HG03442 (cell line): ENCODE measurements at regions not wholly inside any gene's neighbourhood (a gene's known extent, or its start where the extent isn't known, plus 50 kb on each side); places are given as distances from the start of the nearest gene placed in this dataset.

Experiments used
- ATAC-seq: cut with Tn5 transposase; IDR thresholded peaks from one replicate; pipeline ENCODE4 v1.9.1; 2021; ENCODE audit warnings: mild to moderate bottlenecking, moderate library complexity; ENCODE audit not compliant: unreplicated experiment

DNA sequence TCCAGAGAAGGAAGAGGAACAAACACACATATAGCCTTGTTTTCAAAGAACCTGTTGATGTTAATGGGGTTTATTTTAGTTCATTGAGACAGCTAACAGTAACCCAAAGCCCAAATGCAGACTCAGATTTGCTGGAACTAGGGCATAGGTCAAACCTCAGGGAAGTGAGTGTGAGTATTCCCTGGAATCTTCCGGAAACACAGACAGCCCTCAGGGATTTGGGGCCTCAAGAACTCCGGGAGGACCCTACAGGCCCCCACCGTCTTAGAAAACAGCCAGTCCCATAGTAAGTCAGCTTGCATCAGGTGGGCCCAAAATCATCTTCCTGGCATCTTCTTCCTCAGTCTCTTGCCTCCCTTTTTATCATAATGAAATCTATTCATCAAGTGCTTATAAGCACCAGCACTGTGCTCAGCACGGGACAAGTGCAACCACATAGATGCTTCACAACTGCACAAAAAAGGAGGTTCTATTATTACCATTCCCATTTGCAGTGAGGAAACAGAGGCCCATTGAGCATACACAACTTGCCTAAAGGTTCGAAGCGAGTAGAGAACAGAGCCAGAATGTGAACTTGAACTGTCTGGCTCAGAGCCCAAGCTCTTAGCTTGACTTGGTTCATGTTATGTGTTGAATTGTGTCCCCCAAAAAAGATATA, 50.2 kb upstream of the BCL11A start:
- no peak for ATAC-seq

DNA sequence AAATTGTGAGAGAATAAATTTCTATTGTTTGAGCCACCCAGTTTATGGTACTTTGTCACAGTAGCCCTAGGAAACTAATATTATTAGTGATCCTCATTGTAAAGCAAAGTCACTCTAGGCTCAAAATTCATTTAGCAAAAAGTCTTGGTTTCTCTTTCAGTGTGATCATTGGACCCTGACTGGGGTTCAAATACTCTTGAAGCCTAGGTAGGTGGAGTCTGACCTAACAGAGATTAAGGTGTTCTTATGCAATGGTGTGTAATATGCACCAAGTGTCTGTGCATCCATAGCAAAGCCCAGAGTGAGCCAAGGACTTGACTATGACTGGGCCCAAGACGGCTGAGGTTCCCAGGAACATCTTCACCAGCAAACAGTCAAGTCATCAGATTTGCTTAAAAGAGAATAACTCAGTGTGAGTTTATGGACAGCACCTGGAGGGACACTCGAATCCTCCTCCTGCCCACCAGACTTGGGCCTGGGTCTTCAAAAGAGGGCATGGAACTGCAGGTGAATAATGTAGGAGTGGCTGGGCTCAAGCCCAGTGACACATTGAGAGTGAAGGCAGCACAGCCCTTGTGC, 51.1 kb upstream of the BCL11A start:
- no peak for ATAC-seq

- no peak for ATAC-seq
These were observed 52.4 kb upstream of the BCL11A start for GRCh38 chr2:60605866-60606265.

DNA sequence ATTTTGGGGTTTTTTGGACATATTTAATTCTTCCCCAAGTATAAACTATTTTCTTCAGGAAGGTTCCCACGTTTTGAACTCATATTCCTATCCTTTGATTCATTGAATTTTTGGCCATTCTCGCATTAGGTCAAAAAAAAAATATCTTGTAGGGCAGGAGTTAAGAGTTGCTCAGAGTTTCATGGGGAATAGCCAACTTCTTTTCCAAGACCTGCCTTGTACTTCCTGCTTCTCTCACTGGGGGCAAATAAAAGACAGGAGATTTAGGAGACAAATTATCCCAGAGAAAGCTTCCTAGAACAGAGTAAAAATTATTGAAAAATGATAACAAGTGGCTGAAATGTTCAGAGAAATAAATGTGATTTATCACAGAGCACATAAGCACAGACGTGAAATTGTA, 55.2 kb upstream of the BCL11A start:
- ATAC-seq = no peak

GRCh38 chr2:60612033-60612432, 58.6 kb upstream of the BCL11A start:
- no peak for ATAC-seq

DNA sequence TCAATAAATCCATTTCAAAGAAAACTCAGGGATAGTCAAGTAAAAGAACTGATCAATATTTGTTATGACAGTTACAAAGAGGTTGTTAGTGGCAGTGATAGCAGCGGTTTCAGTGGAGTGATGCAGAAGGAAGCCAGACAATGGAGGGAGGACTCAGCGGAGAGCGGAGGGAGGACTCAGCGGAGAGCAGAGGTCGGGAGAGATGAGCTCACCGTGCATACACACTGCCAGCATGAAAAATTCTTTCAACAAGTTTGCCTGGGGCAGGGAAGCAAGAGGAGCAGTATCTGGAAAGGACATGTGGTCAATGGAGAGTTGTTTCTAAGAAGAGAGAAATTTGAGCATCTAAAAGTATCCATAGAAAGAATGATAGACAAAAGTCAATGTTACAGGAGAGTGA, 60.9 kb upstream of the BCL11A start:
- no peak for ATAC-seq

DNA sequence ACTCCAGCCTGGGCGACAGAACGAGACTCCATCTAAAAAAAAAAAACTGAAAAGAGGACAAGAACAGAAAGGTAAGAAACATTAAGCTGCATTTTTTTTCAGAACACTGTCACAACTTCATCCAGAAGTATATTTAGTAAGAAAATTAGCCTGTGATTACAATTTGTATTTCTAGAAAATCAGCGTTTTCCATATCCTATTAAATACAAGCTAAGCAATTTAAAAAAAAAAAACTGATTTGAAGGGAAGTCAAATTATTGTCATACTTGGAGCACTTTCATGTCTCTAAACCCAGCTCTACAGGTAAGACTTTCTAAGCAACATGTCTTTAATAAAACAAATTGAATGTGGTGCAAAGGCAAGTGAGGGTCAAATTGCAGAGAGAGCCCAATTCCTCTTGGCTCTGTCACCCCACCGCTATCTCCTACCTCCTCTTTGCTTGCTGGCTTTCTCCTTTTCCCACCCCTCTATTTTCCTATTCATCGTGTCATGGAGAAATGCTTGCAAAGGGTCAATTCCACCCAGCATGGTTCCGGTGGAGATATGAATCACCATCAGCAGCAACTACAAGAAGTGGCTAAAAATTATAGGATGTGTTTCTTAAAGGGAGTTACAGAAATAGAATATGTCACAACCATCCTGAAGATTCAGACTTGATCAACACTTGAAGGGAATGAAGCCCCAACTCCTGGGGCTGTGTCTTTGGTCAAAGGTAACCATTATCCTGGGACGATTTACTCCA, 68.4 kb upstream of the BCL11A start:
- ATAC-seq = no peak

- ATAC-seq = no peak
These were observed 69.6 kb upstream of the BCL11A start for GRCh38 chr2:60623040-60623439.

DNA sequence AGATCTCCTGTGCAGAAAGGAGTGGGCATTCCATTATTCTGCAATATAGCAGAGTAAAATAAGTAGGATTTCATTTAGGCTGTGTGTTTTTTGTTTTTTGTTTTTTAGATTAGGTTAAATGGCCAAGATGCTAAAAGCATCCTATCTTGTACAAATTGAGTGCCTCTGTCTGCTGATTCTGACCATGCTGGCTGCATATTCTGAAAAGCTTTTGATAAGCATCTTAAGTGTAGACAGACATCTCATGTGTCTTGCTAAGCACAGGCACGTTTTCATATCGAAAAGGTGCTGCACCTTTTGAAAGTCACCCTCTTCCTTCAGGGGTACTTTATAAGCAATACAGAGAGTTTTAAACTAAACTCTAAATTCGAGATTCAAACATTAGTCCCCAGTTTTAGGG, 74.0 kb upstream of the BCL11A start:
- ATAC-seq = no peak

DNA sequence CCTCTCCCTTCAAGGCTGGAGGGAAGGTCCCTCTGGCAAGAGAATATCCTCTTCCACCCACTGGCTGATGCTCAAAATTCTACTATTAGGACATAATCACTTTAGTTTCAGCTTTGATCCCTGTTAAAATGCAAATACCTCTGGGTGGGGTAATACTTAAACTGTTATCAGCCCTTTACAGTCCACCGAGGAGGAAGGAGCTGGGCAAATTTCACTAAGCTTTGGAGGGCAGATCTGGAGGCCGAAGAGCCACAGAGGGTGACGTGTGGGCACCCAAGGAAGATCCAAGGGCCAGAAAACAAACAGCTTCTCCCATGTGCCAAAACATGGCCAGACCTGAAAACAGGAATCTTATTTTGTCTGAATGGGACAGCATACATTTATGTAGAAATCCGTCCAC, 74.6 kb upstream of the BCL11A start:
- no peak for ATAC-seq

GRCh38 chr2:60628615-60629304, 75.3 kb upstream of the BCL11A start:
- ATAC-seq = no peak

- ATAC-seq = no peak
These were observed 75.8 kb upstream of the BCL11A start for GRCh38 chr2:60629305-60629662.

GRCh38 chr2:60629801-60630385, 76.4 kb upstream of the BCL11A start:
- no peak for ATAC-seq

DNA sequence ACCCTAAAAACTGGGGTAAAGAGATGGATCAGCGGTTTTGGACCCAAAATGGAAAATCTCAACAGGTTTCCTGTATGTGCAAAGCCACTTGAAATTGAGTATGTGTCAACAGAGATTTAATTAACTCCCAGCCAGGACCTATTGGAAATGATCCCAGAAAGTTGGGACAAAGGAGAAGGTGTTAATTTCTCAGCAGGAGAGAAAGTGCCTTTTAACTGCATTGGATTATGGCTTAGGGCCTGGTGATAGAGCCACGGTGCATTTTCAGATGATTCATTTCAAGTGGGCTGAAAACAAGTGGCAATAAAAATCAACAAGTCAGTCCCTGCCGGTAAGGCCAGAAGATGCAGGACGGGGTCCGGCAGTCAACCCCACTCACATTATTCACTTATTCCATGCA, 80.2 kb upstream of the BCL11A start:
- no peak for ATAC-seq

DNA sequence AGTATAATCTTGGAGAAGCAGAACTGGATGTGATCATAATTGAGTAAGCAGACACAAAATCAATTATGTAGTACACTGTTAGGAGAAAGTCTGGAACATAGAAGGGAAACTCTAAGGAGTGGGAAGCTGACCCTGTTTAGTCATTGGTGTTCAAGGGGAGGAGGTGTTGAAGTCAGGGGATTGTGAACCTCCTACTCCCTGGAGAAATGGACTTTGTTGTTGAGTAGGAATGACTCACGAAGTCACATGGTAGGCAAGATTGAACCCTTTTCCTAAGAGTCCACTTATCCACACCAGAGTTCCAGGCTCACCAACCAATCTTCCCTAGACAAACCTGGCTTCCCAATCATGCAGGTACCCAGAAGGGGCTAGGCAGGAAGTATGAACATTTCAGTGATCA, 81.0 kb upstream of the BCL11A start:
- no peak for ATAC-seq

- ATAC-seq = peak; percentile 53
These were observed 88.6 kb upstream of the BCL11A start for GRCh38 chr2:60641811-60642788.

GRCh38 chr2:60643747-60644146, 90.3 kb upstream of the BCL11A start:
- no peak for ATAC-seq

GRCh38 chr2:60644951-60645350, 91.5 kb upstream of the BCL11A start:
- ATAC-seq = no peak

GRCh38 chr2:60648191-60648590, 94.7 kb upstream of the BCL11A start:
- ATAC-seq = no peak

DNA sequence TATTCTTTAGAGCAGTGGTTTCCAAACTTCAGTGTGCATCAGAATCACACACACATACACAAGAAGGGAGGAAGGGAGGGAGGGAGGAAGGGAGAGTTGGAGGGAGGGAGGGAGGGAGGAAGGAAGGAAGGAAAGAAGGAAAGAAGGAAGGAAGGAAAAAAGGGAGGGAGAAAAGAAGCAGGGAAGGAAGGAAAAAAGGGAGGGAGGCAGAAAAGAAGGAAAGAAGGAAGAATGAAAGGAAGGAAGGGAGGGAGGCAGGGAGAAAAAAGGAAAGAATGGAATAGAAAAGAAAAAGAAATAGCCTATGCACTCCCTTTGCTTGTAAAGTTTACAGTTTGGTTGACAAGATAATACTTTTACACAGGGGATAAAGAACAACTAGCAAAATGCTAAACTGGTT, 96.3 kb upstream of the BCL11A start:
- ATAC-seq = no peak
